Mesendoderm (in vitro differentiated cells): ENCODE measurements at regions not wholly inside any gene's neighbourhood (a gene's known extent, or its start where the extent isn't known, plus 50 kb on each side); places are given as distances from the start of the nearest gene placed in this dataset.
A peak's percentile ranks its signal among the peaks of the same experiment; 100 is the strongest.

ENCODE experiments used
- DNase-seq: peaks from one replicate; pipeline ENCODE4 v3.0.0; 2013
- H2AK5ac ChIP-seq: 2 replicates; pipeline ENCODE4 v1.6.1; 2013; ENCODE audit warnings: low read length, inconsistent platforms
- H2BK120ac ChIP-seq: 2 replicates; pipeline ENCODE4 v1.6.1; 2013; ENCODE audit warnings: low read depth, mild to moderate bottlenecking, low read length, moderate library complexity, mixed read lengths
- H2BK15ac ChIP-seq: replicated peaks from 2 replicates; pipeline ENCODE4 v1.6.1; 2013; ENCODE audit warnings: low read depth, mild to moderate bottlenecking, moderate library complexity
- H2BK5ac ChIP-seq: 2 replicates; pipeline ENCODE4 v1.6.1; 2013; ENCODE audit warnings: low read length, inconsistent platforms
- H3K18ac ChIP-seq: 2 replicates; pipeline ENCODE4 v1.6.1; 2013; ENCODE audit warnings: mild to moderate bottlenecking, low read length, mixed read lengths
- H3K23ac ChIP-seq: one replicate; pipeline ENCODE4 v1.6.1; 2013; ENCODE audit warnings: low read length
- H3K27ac ChIP-seq: 2 replicates; pipeline ENCODE4 v1.5.1; 2013; ENCODE audit warnings: low read depth, mild to moderate bottlenecking, inconsistent platforms, low read length, moderate library complexity
- H3K27me3 ChIP-seq: 2 replicates; pipeline ENCODE4 v1.6.1; 2013; ENCODE audit warnings: low read length, control low read depth, mild to moderate bottlenecking, inconsistent platforms; ENCODE audit not compliant: insufficient read depth, poor library complexity
- H3K36me3 ChIP-seq: 2 replicates; pipeline ENCODE4 v1.6.1; 2013; ENCODE audit warnings: low read length, inconsistent platforms; ENCODE audit not compliant: control insufficient read depth, insufficient read depth
- H3K4ac ChIP-seq: one replicate; pipeline ENCODE4 v1.6.1; 2013; ENCODE audit warnings: low read depth, mild to moderate bottlenecking, low read length, moderate library complexity
- H3K4me1 ChIP-seq: 2 replicates; pipeline ENCODE4 v1.6.1; 2013; ENCODE audit warnings: low read depth, low read length, inconsistent platforms; ENCODE audit not compliant: control insufficient read depth
- H3K4me2 ChIP-seq: 2 replicates; pipeline ENCODE4 v1.6.1; 2013; ENCODE audit warnings: low read length
- H3K4me3 ChIP-seq: 2 replicates; pipeline ENCODE4 v1.5.1; 2013; ENCODE audit warnings: mild to moderate bottlenecking, low read length
- H3K56ac ChIP-seq: one replicate; pipeline ENCODE4 v1.6.1; 2013; ENCODE audit warnings: low read length
- H3K79me1 ChIP-seq: 2 replicates; pipeline ENCODE4 v1.6.1; 2013; ENCODE audit warnings: low read length, inconsistent platforms
- H3K79me2 ChIP-seq: 2 replicates; pipeline ENCODE4 v1.6.1; 2013; ENCODE audit warnings: mild to moderate bottlenecking, low read length; ENCODE audit not compliant: control insufficient read depth, insufficient read depth
- H3K9ac ChIP-seq: 2 replicates; pipeline ENCODE4 v1.6.1; 2013; ENCODE audit warnings: low read length, inconsistent platforms
- H4K5ac ChIP-seq: one replicate; pipeline ENCODE4 v1.6.1; 2013; ENCODE audit warnings: low read length
- H4K8ac ChIP-seq: one replicate; pipeline ENCODE4 v1.6.1; 2013; ENCODE audit warnings: low read depth, mild to moderate bottlenecking, control low read depth, low read length, moderate library complexity
- WGBS: extraction: QIAGEN DNeasy Blood & Tissue Kit; methylation state at CpG from one replicate; pipeline ENCODE4 v1.1.7; 2013; ENCODE audit warnings: low lambda C conversion rate, missing lambda C conversion rate; ENCODE audit not compliant: insufficient coverage; ENCODE audit errors: extremely low coverage; 5-methylcytosine and 5-hydroxymethylcytosine counted together

DNA sequence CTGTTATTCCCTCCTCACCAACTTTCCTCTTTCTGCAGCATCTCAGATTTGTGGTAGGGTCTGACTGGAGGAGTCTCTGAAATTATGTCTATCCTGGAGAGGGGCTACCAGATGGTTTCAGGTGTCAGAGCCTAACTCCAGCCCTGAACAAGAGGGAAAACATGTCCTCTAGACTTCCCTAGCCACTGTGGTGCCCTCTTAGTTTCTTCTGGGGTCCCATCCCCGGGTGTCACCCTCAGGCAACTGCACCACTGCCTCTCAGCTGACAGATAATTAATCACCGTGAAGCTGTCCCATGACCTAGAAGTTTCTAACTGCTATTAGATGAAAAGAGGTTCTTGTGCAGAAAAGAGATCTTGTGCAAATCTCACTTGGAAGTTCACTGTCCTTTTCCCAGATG, 95.1 kb upstream of the CELF4 start:
- Histone ChIP-seq H2BK15ac (no peak overlapping the region), H3K4ac (no peak overlapping the region), H3K23ac (no peak overlapping the region), H3K4me3 (no peak overlapping the region), H2AK5ac (peak overlapping the region; percentile 6), H3K4me1 (peaks cover 7% of the 10 kb centered on the region), H2BK5ac (no peak overlapping the region), H3K9ac (no peak overlapping the region), H4K8ac (no peak overlapping the region), H3K56ac (no peak overlapping the region), H3K18ac (no peak overlapping the region), H3K27me3 (no peaks in the 10 kb centered on the region), H3K36me3 (no peaks in the 10 kb centered on the region), H2BK120ac (no peak overlapping the region), H3K79me1 (no peaks in the 10 kb centered on the region), H3K27ac (no peak overlapping the region), H4K5ac (no peak overlapping the region), H3K79me2 (no peaks in the 10 kb centered on the region), H3K4me2 (no peak overlapping the region)
- DNase-seq, result no peak
- WGBS, result no CpG with 5 or more reads among the region's 2 CpGs

DNA sequence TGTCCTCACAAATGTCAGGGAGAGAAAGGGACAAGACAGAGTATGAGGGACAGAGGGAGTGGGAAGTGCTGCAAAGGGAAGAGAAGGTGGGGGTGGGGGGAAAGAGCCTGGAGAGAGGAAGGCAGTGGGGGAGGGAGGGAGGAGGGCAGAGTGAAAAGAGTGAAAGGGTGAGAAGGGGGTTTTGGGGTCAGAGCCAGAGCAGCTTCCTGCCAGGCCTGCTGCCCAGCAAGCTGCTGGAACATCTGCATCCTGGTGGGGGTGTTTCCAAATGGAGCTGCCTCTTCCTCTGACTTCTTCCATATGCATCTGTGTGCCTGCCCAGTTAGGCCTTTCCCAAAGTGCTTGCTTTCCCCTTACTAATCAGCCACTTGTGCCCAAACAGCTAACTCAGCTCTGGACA, 94.3 kb upstream of the CELF4 start:
- no peak for DNase-seq
- Histone ChIP-seq H3K27ac (no peak overlapping the region), H4K5ac (no peak overlapping the region), H3K79me2 (no peaks in the 10 kb centered on the region), H3K27me3 (no peaks in the 10 kb centered on the region), H3K36me3 (no peaks in the 10 kb centered on the region), H2AK5ac (no peak overlapping the region), H3K56ac (peak overlapping the region; percentile 43), H3K23ac (no peak overlapping the region), H3K9ac (no peak overlapping the region), H4K8ac (no peak overlapping the region), H2BK5ac (no peak overlapping the region), H2BK15ac (no peak overlapping the region), H3K4me3 (no peak overlapping the region), H3K79me1 (no peaks in the 10 kb centered on the region), H3K4ac (no peak overlapping the region), H3K4me2 (no peak overlapping the region), H3K18ac (no peak overlapping the region), H3K4me1 (peaks cover 7% of the 10 kb centered on the region), H2BK120ac (no peak overlapping the region)

DNA sequence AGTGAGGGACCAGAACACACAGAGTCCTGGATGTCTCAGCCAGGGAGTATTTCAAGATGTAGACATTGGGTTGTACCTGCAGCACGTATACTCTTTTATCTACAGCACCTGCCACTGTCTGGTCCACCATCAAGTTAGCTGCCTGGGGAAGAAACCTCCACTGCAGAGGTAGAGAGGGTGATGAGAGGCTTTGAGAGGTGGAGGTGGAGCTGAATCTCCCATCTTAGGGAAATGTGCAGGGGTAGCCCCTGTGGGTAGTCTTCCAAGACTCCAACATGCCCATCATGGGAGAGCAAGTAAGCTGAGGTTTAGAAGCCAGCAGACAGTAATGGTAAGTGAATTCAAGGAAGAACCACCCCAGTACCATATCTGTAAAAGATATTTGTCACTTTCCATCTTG, 93.3 kb upstream of the CELF4 start:
- Histone ChIP-seq H2BK5ac (no peak overlapping the region), H3K9ac (no peak overlapping the region), H3K56ac (no peak overlapping the region), H2AK5ac (no peak overlapping the region), H3K4me1 (peaks cover 7% of the 10 kb centered on the region), H3K23ac (no peak overlapping the region), H3K4me3 (no peak overlapping the region), H3K4me2 (no peak overlapping the region), H3K36me3 (no peaks in the 10 kb centered on the region), H4K8ac (no peak overlapping the region), H3K27me3 (no peaks in the 10 kb centered on the region), H2BK15ac (no peak overlapping the region), H3K79me2 (no peaks in the 10 kb centered on the region), H3K18ac (no peak overlapping the region), H3K4ac (no peak overlapping the region), H2BK120ac (no peak overlapping the region), H4K5ac (no peak overlapping the region), H3K27ac (no peak overlapping the region), H3K79me1 (no peaks in the 10 kb centered on the region)
- WGBS, result no CpG with 5 or more reads among the region's 1 CpG
- no peak for DNase-seq

DNA sequence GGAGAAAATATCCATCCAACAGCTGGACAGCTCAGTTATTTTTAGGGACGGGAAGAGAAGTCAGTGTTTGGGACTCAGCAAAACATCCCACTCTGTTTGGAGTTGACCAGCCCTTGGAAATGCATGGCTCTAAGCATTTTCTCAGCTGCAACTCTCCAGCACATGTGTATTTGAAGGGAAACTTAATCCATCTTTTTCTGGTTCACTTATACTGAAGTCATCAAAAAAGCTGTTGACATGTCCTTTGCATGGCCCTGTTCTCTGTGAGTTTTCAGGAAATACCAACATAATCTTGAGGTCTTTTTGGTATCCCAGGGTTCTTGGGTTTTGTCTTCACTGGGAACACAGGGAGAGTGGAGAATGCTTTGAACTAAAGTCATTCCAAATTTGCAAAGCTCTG, 91.9 kb upstream of the CELF4 start:
- no peak overlapping the region for H2BK15ac ChIP-seq
- DNase-seq, result no peak
- no peak overlapping the region for H2BK5ac ChIP-seq
- no peak overlapping the region for H3K9ac ChIP-seq
- no peak overlapping the region for H3K4me2 ChIP-seq
- no peak overlapping the region for H3K27ac ChIP-seq
- H3K4ac ChIP-seq, result no peak overlapping the region
- no peak overlapping the region for H4K8ac ChIP-seq
- H3K36me3 ChIP-seq, result no peaks in the 10 kb centered on the region
- H2AK5ac ChIP-seq, result no peak overlapping the region
- H2BK120ac ChIP-seq, result no peak overlapping the region
- no peak overlapping the region for H3K56ac ChIP-seq
- H3K18ac ChIP-seq, result no peak overlapping the region
- H3K4me1 ChIP-seq, result peaks cover 7% of the 10 kb centered on the region
- no peaks in the 10 kb centered on the region for H3K79me2 ChIP-seq
- H4K5ac ChIP-seq, result no peak overlapping the region
- H3K23ac ChIP-seq, result no peak overlapping the region
- H3K27me3 ChIP-seq, result no peaks in the 10 kb centered on the region
- no CpG with 5 or more reads among the region's 1 CpG for WGBS
- H3K4me3 ChIP-seq, result no peak overlapping the region
- no peaks in the 10 kb centered on the region for H3K79me1 ChIP-seq

GRCh38 chr18:37654731-37655369, 89.3 kb upstream of the CELF4 start:
- Histone ChIP-seq H3K4me1 (peaks cover 3% of the 10 kb centered on the region), H3K18ac (no peak overlapping the region), H3K79me2 (no peaks in the 10 kb centered on the region), H2AK5ac (no peak overlapping the region), H3K36me3 (no peaks in the 10 kb centered on the region), H3K56ac (no peak overlapping the region), H3K9ac (no peak overlapping the region), H2BK5ac (no peak overlapping the region), H3K27me3 (no peaks in the 10 kb centered on the region), H4K8ac (no peak overlapping the region), H2BK15ac (no peak overlapping the region), H3K27ac (no peak overlapping the region), H3K4me3 (no peak overlapping the region), H4K5ac (no peak overlapping the region), H2BK120ac (no peak overlapping the region), H3K79me1 (no peaks in the 10 kb centered on the region), H3K4ac (no peak overlapping the region), H3K23ac (no peak overlapping the region), H3K4me2 (no peak overlapping the region)
- DNase-seq, result peak; percentile 68
- no CpG with 5 or more reads among the region's 4 CpGs for WGBS

DNA sequence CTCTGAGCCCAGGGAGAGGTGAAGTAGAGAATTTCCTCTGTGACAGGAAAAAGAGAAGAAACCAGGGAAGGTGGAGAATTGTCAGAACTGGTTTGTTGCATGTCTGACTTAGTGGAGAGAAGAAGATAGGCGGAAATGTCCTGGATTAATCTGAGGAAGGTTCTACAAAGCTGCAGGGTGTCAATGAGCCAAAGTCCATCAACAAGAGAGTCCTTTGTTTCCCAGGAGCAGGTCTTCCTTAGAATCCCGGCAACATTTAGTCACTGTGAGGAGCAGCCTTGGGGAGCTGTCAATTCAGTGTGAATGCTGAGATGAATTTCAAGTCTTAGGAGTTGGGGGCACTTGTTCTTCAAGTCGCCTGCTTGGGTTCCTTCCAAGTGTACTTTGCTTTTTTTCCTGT, 88.4 kb upstream of the CELF4 start:
- DNase-seq, result peak; percentile 53
- no peak overlapping the region for H3K4me3 ChIP-seq
- no peak overlapping the region for H2BK120ac ChIP-seq
- no peaks in the 10 kb centered on the region for H3K36me3 ChIP-seq
- no peak overlapping the region for H4K5ac ChIP-seq
- no peaks in the 10 kb centered on the region for H3K4me1 ChIP-seq
- H2BK15ac ChIP-seq, result no peak overlapping the region
- no CpG with 5 or more reads among the region's 3 CpGs for WGBS
- no peak overlapping the region for H3K9ac ChIP-seq
- H3K23ac ChIP-seq, result no peak overlapping the region
- no peak overlapping the region for H2AK5ac ChIP-seq
- H2BK5ac ChIP-seq, result no peak overlapping the region
- no peak overlapping the region for H3K18ac ChIP-seq
- H3K4ac ChIP-seq, result no peak overlapping the region
- no peak overlapping the region for H4K8ac ChIP-seq
- H3K56ac ChIP-seq, result no peak overlapping the region
- no peaks in the 10 kb centered on the region for H3K79me1 ChIP-seq
- no peaks in the 10 kb centered on the region for H3K79me2 ChIP-seq
- no peak overlapping the region for H3K4me2 ChIP-seq
- no peaks in the 10 kb centered on the region for H3K27me3 ChIP-seq
- H3K27ac ChIP-seq, result no peak overlapping the region
